ENCODE measurements at regions not wholly inside any gene's neighbourhood (a gene's known extent, or its start where the extent isn't known, plus 50 kb on each side); places are given as distances from the start of the nearest gene placed in this dataset.

GRCh38 chr11:134999590-134999989, 587.5 kb upstream of the B3GAT1 start:
- Histone ChIP-seq H3K27me3 (ENCODE audit: insufficient read depth, low read length) (peaks cover 38% of the 10 kb centered on the region), H3K4me1 (ENCODE audit: control insufficient read depth in 1 of 2, insufficient read depth in 2 of 2, low read length in 2 of 2) (no peaks in the 10 kb centered on the region), H3K4me2 (ENCODE audit: low read length) (no peak overlapping the region), H3K79me2 (ENCODE audit: insufficient read depth, low read length) (no peaks in the 10 kb centered on the region), H3K9ac (ENCODE audit: low read length) (no peak overlapping the region), H3K36me3 (ENCODE audit: control insufficient read depth in 1 of 2, insufficient read depth in 2 of 2, low read length in 2 of 2) (no peaks in the 10 kb centered on the region), H4K20me1 (ENCODE audit: insufficient read depth) (no peaks in the 10 kb centered on the region), H3K9me2 (ENCODE audit: insufficient read depth) (no peaks in the 10 kb centered on the region), H2AFZ (ENCODE audit: low read depth, low read length, poor library complexity, severe bottlenecking) (no peak overlapping the region), H3K27ac (ENCODE audit: low read depth, low read length) (no peak overlapping the region), H3K9me3 (ENCODE audit: control insufficient read depth in 1 of 2, insufficient read depth in 1 of 2, low read depth in 1 of 2, low read length in 2 of 2) (no peaks in the 10 kb centered on the region), H3K4me3 (replicated peaks in 1 of 2; ENCODE audit: low read depth in 1 of 2, low read length in 2 of 2) (no peak overlapping the region)
- CTCF ChIA-PET = no interaction called here
- BruUV-seq (replicated peaks) = no TSS peak
- ATAC-seq (no peak), DNase-seq (ENCODE audit: low read depth, low spot score) (no peak)
- RAD21 ChIA-PET (ENCODE audit: low non-redundant PET in 1 of 2, low total read pairs in 2 of 2, uncharacterized antibody in 2 of 2, unreplicated experiment in 2 of 2) = no interaction called here
- intact Hi-C loops (cut with micrococcal nuclease) = no loop called here
- POLR2A ChIA-PET = no interaction called here
- no peak for TF ChIP-seq CEBPB (IDR thresholded peaks at IDR 0.05; ENCODE audit: low read depth)
- no peak for TF ChIP-seq EGR1 (IDR thresholded peaks at IDR 0.05; ENCODE audit: low read depth)
- no peak for TF ChIP-seq MAX (IDR thresholded peaks at IDR 0.05)
- no peak for TF ChIP-seq SRF (IDR thresholded peaks at IDR 0.05; ENCODE audit: low read depth)
- TF ChIP-seq JUND (IDR thresholded peaks at IDR 0.05) = no peak
- no peak for TF ChIP-seq EZH2 (IDR thresholded peaks at IDR 0.05)
- TF ChIP-seq YY1 (IDR thresholded peaks at IDR 0.05; ENCODE audit: extremely low read depth, insufficient replicate concordance, low read depth, low read length) = no peak
- TF ChIP-seq RAD21 (IDR thresholded peaks at IDR 0.05; ENCODE audit: low read depth) = no peak
- no peak for TF ChIP-seq ELF1 (IDR thresholded peaks at IDR 0.05; ENCODE audit: borderline replicate concordance, low read depth)

DNA sequence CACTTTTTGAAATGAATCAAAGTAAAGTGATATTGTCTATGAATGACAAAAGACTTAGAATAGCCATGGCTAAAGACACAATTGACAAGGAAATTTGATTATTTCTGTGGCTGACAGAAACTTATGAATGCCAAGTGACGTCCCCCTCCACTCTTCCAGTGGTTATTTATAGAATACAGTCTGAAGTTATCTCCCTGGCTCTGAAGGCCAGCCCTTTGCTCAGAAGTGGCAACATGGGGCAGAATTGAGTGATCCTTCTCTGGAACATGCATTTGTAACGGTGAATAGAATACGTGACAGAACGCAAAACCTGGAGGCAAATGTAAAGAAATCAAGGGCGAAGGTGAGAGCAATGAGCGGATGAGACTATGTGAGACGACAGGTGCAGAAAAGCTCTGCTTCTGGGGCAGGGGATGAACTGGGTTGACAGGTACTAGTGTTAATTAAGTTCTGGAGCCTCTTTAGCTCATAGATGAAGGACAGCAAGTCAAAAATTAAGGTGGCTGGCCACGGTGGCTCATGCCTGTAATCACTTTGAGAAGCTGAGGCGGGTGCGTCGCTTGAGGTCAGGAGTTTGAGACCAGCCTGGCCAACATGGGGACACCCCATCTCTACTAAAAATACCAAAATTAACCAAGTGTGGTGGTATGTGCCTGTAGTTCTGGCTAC, 585.7 kb upstream of the B3GAT1 start:
- RAD21 ChIA-PET (ENCODE audit: low non-redundant PET in 1 of 2, low total read pairs in 2 of 2, uncharacterized antibody in 2 of 2, unreplicated experiment in 2 of 2) = no interaction called here
- TF ChIP-seq CBX3 (IDR thresholded peaks at IDR 0.05; ENCODE audit: low read depth) (no peak), POLR2AphosphoS5 (IDR thresholded peaks at IDR 0.05; ENCODE audit: low read depth, low read length) (no peak), SP1 (IDR thresholded peaks at IDR 0.05; ENCODE audit: low read depth) (no peak), ZFX (IDR thresholded peaks at IDR 0.05) (no peak), REST (IDR thresholded peaks at IDR 0.05; ENCODE audit: low read depth) (no peak), CEBPB (IDR thresholded peaks at IDR 0.05; ENCODE audit: low read depth) (no peak), JUND (IDR thresholded peaks at IDR 0.05) (no peak), EZH2phosphoT487 (IDR thresholded peaks at IDR 0.05; ENCODE audit: borderline replicate concordance) (no peak), RAD21 (IDR thresholded peaks at IDR 0.05; ENCODE audit: low read depth) (no peak), SRF (IDR thresholded peaks at IDR 0.05; ENCODE audit: low read depth) (no peak)
- TF ChIP-seq, protein P1, sequence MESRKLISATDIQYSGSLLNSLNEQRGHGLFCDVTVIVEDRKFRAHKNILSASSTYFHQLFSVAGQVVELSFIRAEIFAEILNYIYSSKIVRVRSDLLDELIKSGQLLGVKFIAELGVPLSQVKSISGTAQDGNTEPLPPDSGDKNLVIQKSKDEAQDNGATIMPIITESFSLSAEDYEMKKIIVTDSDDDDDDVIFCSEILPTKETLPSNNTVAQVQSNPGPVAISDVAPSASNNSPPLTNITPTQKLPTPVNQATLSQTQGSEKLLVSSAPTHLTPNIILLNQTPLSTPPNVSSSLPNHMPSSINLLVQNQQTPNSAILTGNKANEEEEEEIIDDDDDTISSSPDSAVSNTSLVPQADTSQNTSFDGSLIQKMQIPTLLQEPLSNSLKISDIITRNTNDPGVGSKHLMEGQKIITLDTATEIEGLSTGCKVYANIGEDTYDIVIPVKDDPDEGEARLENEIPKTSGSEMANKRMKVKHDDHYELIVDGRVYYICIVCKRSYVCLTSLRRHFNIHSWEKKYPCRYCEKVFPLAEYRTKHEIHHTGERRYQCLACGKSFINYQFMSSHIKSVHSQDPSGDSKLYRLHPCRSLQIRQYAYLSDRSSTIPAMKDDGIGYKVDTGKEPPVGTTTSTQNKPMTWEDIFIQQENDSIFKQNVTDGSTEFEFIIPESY (IDR thresholded peaks at IDR 0.05; ENCODE audit: extremely low read depth, insufficient replicate concordance, low read length) = no peak

More for the DNA sequence above, 585.7 kb upstream of the B3GAT1 start:
- no peak overlapping the region for H3K9ac ChIP-seq (ENCODE audit: low read length)
- no peak overlapping the region for H3K4me3 ChIP-seq (replicated peaks in 1 of 2; ENCODE audit: low read depth in 1 of 2, low read length in 2 of 2)
- ChIA-PET CTCF (no interaction called here), POLR2A (no interaction called here)
- DNase-seq (ENCODE audit: low read depth, low spot score) (no peak), ATAC-seq (no peak)
- no peaks in the 10 kb centered on the region for H3K36me3 ChIP-seq (ENCODE audit: control insufficient read depth in 1 of 2, insufficient read depth in 2 of 2, low read length in 2 of 2)
- no peaks in the 10 kb centered on the region for H4K20me1 ChIP-seq (ENCODE audit: insufficient read depth)
- H3K27me3 ChIP-seq (ENCODE audit: insufficient read depth, low read length) = peaks cover 36% of the 10 kb centered on the region
- no peaks in the 10 kb centered on the region for H3K4me1 ChIP-seq (ENCODE audit: control insufficient read depth in 1 of 2, insufficient read depth in 2 of 2, low read length in 2 of 2)
- BruUV-seq (replicated peaks) = no TSS peak
- H2AFZ ChIP-seq (ENCODE audit: low read depth, low read length, poor library complexity, severe bottlenecking) = no peak overlapping the region
- no peaks in the 10 kb centered on the region for H3K9me2 ChIP-seq (ENCODE audit: insufficient read depth)
- no peaks in the 10 kb centered on the region for H3K9me3 ChIP-seq (ENCODE audit: control insufficient read depth in 1 of 2, insufficient read depth in 1 of 2, low read depth in 1 of 2, low read length in 2 of 2)
- intact Hi-C loops (cut with micrococcal nuclease) = no loop called here
- no peaks in the 10 kb centered on the region for H3K79me2 ChIP-seq (ENCODE audit: insufficient read depth, low read length)
- no peak overlapping the region for H3K27ac ChIP-seq (ENCODE audit: low read depth, low read length)
- no peak overlapping the region for H3K4me2 ChIP-seq (ENCODE audit: low read length)

Measured in HCT116 (cell line).